GM12878 (cell line): ENCODE measurements at regions not wholly inside any gene's neighbourhood (a gene's known extent, or its start where the extent isn't known, plus 50 kb on each side); places are given as distances from the start of the nearest gene placed in this dataset.

Experiments used
- ATAC-seq: fragments of 200-7000 bp; cut with Tn5 transposase; 3 replicates; pipeline ENCODE4 v1.9.1; 2020; ENCODE audit warnings: mild to moderate bottlenecking, moderate library complexity
- BruUV-seq: library from RNA; stranded (reverse); fragments of 400-500 nt; replicated peaks from 2 replicates; lab custom pipeline; 2021; lab: Mats Ljungman, UMichigan
- CTCF ChIA-PET: fragments of 300-600 bp; sonication (Branson Sonifier 250); formaldehyde crosslinking; extraction: SDS; loops from one replicate; lab custom pipeline; 2021; ENCODE audit warnings: inconsistent platforms; lab: Yijun Ruan, JAX
- POLR2A ChIA-PET: fragments of 350-600 bp; formaldehyde crosslinking; extraction: SDS; loops from one replicate; lab custom pipeline; 2021; ENCODE audit warnings: inconsistent platforms; lab: Charles Lee
- RAD21 ChIA-PET: fragments of 300-600 bp; sonication (Branson Sonifier 250); formaldehyde crosslinking; loops from one replicate; lab custom pipeline; 2023; ENCODE audit warnings: antibody characterized with exemption; ENCODE audit not compliant: unreplicated experiment; lab: Charles Lee
- SMC1A ChIA-PET: fragments of 300-600 bp; sonication (Branson Sonifier 250); formaldehyde crosslinking; loops from one replicate; lab custom pipeline; 2023; ENCODE audit not compliant: unreplicated experiment, uncharacterized antibody; lab: Charles Lee
- DNase-seq: peaks from one replicate; pipeline ENCODE4 v3.0.0-alpha.2; 2011; ENCODE audit warnings: low read depth, low spot score
- FAIRE-seq: peaks from 3 replicates; lab custom pipeline; 2011; peaks lifted over from hg19 to GRCh38; lab: Jason Lieb, UNC
- H2AFZ ChIP-seq: 2 replicates; pipeline ENCODE4 v1.6.0; 2011; ENCODE audit warnings: low read depth, low read length, control low read depth; ENCODE audit not compliant: control insufficient read depth
- H3K27ac ChIP-seq: 2 replicates; pipeline ENCODE4 v1.5.1; 2011; ENCODE audit warnings: control low read depth; ENCODE audit not compliant: control insufficient read depth, insufficient read depth
- H3K27me3 ChIP-seq, 2 experiments: replicated peaks in 1 of 2; 2 replicates each; pipeline versions ENCODE4 v1.6.0 to v1.6.1; 2011; ENCODE audit warnings: low read length in 1 of 2; ENCODE audit not compliant: control insufficient read depth in 2 of 2, insufficient read depth in 2 of 2
- H3K36me3 ChIP-seq, 2 experiments: 2 replicates each; pipeline ENCODE4 v1.5.1; 2011; ENCODE audit warnings: low read length in 1 of 2; ENCODE audit not compliant: control insufficient read depth in 2 of 2, insufficient read depth in 2 of 2
- H3K4me1 ChIP-seq: 2 replicates; pipeline ENCODE4 v1.6.1; 2011; ENCODE audit warnings: mild to moderate bottlenecking, low read length, moderate library complexity, mixed read lengths; ENCODE audit not compliant: control insufficient read depth, insufficient read depth
- H3K4me2 ChIP-seq: 2 replicates; pipeline ENCODE4 v1.6.0; 2011; ENCODE audit warnings: control low read depth; ENCODE audit not compliant: control insufficient read depth, insufficient read depth
- H3K4me3 ChIP-seq: fragments of 200-600 bp; sonication (generic); 2 replicates; pipeline ENCODE4 v1.5.1; 2016
- H3K79me2 ChIP-seq: 2 replicates; pipeline ENCODE4 v1.6.0; 2011; ENCODE audit warnings: low read length; ENCODE audit not compliant: control insufficient read depth, insufficient read depth
- H3K9ac ChIP-seq: 2 replicates; pipeline ENCODE4 v1.8.0; 2011; ENCODE audit warnings: low read length, control low read depth, mixed read lengths; ENCODE audit not compliant: control insufficient read depth, insufficient read depth
- H3K9me3 ChIP-seq: replicated peaks from 3 replicates; pipeline ENCODE4 v1.5.1; 2011; ENCODE audit warnings: mild to moderate bottlenecking, low read length; ENCODE audit not compliant: control insufficient read depth, insufficient read depth
- H4K20me1 ChIP-seq: 2 replicates; pipeline ENCODE4 v1.6.0; 2011; ENCODE audit not compliant: control insufficient read depth, insufficient read depth
- CHD4 ChIP-seq: fragments of 200-600 bp; sonication (generic); IDR thresholded peaks from 2 replicates; pipeline ENCODE4 v1.6.1; 2016; ENCODE audit warnings: mild to moderate bottlenecking
- GABPA ChIP-seq: IDR thresholded peaks from 2 replicates; pipeline ENCODE4 v1.6.1; 2014; ENCODE audit warnings: antibody characterized with exemption, low read depth, mild to moderate bottlenecking, inconsistent platforms
- IKZF1 ChIP-seq: fragments of 450-650 bp; conservative IDR thresholded peaks from 2 replicates; pipeline ENCODE4 v1.6.1; 2017; ENCODE audit warnings: antibody characterized with exemption, mild to moderate bottlenecking
- NR2C2 ChIP-seq: IDR thresholded peaks from 2 replicates; pipeline ENCODE4 v1.6.1; 2011; ENCODE audit warnings: borderline replicate concordance, low read depth; ENCODE audit not compliant: control insufficient read depth, insufficient read length
- PAX5 ChIP-seq: IDR thresholded peaks from 2 replicates; pipeline ENCODE4 v1.6.1; 2011; ENCODE audit warnings: low read depth, low read length, borderline replicate concordance
- RBBP5 ChIP-seq: fragments of 200-600 bp; sonication (generic); conservative IDR thresholded peaks from 2 replicates; pipeline ENCODE4 v1.6.1; 2016
- RELA ChIP-seq: fragments of 450-650 bp; IDR thresholded peaks from 2 replicates; pipeline ENCODE4 v1.8.0; 2014; ENCODE audit warnings: borderline replicate concordance; ENCODE audit not compliant: partially characterized antibody
- SUPT20H ChIP-seq: IDR thresholded peaks from 2 replicates; pipeline ENCODE4 v1.6.1; 2011; ENCODE audit warnings: low read depth, mild to moderate bottlenecking, low read length, moderate library complexity, borderline replicate concordance; ENCODE audit not compliant: control insufficient read depth
- TCF7 ChIP-seq: IDR thresholded peaks from 2 replicates; pipeline ENCODE4 v1.6.1; 2014; ENCODE audit warnings: antibody characterized with exemption, borderline replicate concordance
- WRNIP1 ChIP-seq: IDR thresholded peaks from 2 replicates; pipeline ENCODE4 v1.6.1; 2011; ENCODE audit warnings: low read depth, low read length, improper control_type of control experiment, borderline replicate concordance
- YY1 ChIP-seq: IDR thresholded peaks from 2 replicates; pipeline ENCODE4 v1.6.1; 2011; ENCODE audit warnings: low read depth, mild to moderate bottlenecking, low read length
- ZNF207 ChIP-seq: fragments of 450-650 bp; IDR thresholded peaks from 2 replicates; pipeline ENCODE4 v1.6.1; 2014; ENCODE audit warnings: antibody characterized with exemption, mild to moderate bottlenecking, borderline replicate concordance
- WGBS: methylation state at CpG from one replicate; pipeline ENCODE4 v1.1.6; 2016; ENCODE audit warnings: low lambda C conversion rate; ENCODE audit not compliant: insufficient replicate concordance, insufficient coverage; ENCODE audit errors: missing lambda C conversion rate; 5-methylcytosine and 5-hydroxymethylcytosine counted together
- in situ Hi-C: fragments of 300-500 bp; cut with MboI; formaldehyde crosslinking; loops from 9 replicates; pipeline ENCODE4 v1.14.3; 2018; ENCODE audit warnings: mixed read lengths
- intact Hi-C: fragments of 100-400 bp; cut with micrococcal nuclease; formaldehyde crosslinking; loops from one replicate; pipeline ENCODE4 v1.14.2; 2022; ENCODE audit not compliant: unreplicated experiment
- TF ChIP-seq, protein P1 (sequence below): fragments of 450-650 bp; formaldehyde crosslinking; IDR thresholded peaks from 2 replicates; pipeline ENCODE4 v1.5.0; 2022; ENCODE audit warnings: mild to moderate bottlenecking, missing genetic modification characterization
- TF ChIP-seq, protein P2 (sequence below): fragments of 450-650 bp; IDR thresholded peaks from 2 replicates; pipeline ENCODE4 v1.6.1; 2016; ENCODE audit warnings: mild to moderate bottlenecking
- TF ChIP-seq, protein P3 (sequence below): fragments of 450-650 bp; IDR thresholded peaks from 2 replicates; pipeline ENCODE4 v1.6.1; 2017; ENCODE audit warnings: low read depth, mild to moderate bottlenecking, moderate library complexity
- TF ChIP-seq, protein P4 (sequence below): fragments of 450-650 bp; IDR thresholded peaks from 2 replicates; pipeline ENCODE4 v1.6.1; 2018; ENCODE audit warnings: borderline replicate concordance, mild to moderate bottlenecking; ENCODE audit not compliant: partially characterized antibody

DNA sequence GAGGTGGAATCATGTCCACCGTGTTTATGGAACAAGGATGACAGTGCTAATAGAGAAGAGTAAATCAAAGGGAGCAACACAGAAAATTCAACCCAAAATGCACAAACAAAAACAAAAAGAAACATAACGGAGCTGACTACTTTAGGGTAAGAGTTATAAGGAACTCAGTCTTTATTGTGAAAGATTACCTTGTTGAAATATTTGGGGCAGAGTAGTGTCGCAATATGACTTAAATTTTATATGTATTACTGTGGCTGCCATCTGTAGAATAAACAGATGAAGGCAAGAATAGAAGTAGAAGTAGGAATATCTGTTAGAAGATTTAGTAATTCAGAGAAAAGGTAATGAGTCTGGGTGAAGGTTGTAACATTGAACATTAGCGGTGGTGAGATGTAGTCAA, 913.9 kb downstream of the BRINP3 start (continued):
- TF ChIP-seq SUPT20H: no peak

DNA sequence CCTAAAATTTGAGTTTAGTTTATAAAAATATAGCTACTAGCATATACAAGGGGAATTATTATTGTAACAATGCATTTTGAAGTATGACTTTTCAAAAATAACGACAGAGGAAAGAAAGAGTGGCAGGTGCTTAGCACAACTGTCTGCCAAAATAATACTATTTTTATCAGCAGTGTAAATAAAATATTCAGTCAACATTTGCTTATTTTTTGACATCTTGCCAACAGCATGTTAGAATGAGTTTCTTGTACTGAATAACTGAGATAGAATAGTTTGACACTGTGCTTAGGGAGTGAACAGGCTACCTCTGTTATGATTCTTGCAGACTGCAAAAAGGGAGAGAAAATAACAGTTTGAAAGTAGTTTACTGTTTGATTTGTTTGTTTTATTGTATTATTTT, 909.8 kb downstream of the BRINP3 start:
- no peak overlapping the region for H3K4me2 ChIP-seq
- no peak for FAIRE-seq
- ChIA-PET POLR2A (no interaction called here), CTCF (no interaction called here), RAD21 (no interaction called here), SMC1A (no interaction called here)
- no TSS peak for BruUV-seq
- H3K79me2 ChIP-seq: no peaks in the 10 kb centered on the region
- intact Hi-C loops (no loop called here), in situ Hi-C loops (no loop called here)
- no peak for DNase-seq
- H3K9me3 ChIP-seq: no peaks in the 10 kb centered on the region
- H3K27me3 ChIP-seq: no peaks in the 10 kb centered on the region
- no peaks in the 10 kb centered on the region for H4K20me1 ChIP-seq
- no peaks in the 10 kb centered on the region for H3K4me1 ChIP-seq
- 0% methylated on average over 1 of the region's 1 CpG for WGBS
- H3K4me3 ChIP-seq: no peak overlapping the region
- no peaks in the 10 kb centered on the region for H3K36me3 ChIP-seq
- no peak overlapping the region for H2AFZ ChIP-seq
- H3K27ac ChIP-seq: no peak overlapping the region
- H3K9ac ChIP-seq: no peak overlapping the region
- ATAC-seq: no peak
- TF ChIP-seq IKZF1 (no peak), GABPA (no peak), CHD4 (no peak), ZNF207 (no peak), RBBP5 (no peak), YY1 (no peak), PAX5 (no peak), TCF7 (no peak), RELA (no peak), NR2C2 (no peak), WRNIP1 (no peak)
- TF ChIP-seq, protein P1, sequence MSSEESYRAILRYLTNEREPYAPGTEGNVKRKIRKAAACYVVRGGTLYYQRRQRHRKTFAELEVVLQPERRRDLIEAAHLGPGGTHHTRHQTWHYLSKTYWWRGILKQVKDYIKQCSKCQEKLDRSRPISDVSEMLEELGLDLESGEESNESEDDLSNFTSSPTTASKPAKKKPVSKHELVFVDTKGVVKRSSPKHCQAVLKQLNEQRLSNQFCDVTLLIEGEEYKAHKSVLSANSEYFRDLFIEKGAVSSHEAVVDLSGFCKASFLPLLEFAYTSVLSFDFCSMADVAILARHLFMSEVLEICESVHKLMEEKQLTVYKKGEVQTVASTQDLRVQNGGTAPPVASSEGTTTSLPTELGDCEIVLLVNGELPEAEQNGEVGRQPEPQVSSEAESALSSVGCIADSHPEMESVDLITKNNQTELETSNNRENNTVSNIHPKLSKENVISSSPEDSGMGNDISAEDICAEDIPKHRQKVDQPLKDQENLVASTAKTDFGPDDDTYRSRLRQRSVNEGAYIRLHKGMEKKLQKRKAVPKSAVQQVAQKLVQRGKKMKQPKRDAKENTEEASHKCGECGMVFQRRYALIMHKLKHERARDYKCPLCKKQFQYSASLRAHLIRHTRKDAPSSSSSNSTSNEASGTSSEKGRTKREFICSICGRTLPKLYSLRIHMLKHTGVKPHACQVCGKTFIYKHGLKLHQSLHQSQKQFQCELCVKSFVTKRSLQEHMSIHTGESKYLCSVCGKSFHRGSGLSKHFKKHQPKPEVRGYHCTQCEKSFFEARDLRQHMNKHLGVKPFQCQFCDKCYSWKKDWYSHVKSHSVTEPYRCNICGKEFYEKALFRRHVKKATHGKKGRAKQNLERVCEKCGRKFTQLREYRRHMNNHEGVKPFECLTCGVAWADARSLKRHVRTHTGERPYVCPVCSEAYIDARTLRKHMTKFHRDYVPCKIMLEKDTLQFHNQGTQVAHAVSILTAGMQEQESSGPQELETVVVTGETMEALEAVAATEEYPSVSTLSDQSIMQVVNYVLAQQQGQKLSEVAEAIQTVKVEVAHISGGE: no peak
- TF ChIP-seq, protein P2, sequence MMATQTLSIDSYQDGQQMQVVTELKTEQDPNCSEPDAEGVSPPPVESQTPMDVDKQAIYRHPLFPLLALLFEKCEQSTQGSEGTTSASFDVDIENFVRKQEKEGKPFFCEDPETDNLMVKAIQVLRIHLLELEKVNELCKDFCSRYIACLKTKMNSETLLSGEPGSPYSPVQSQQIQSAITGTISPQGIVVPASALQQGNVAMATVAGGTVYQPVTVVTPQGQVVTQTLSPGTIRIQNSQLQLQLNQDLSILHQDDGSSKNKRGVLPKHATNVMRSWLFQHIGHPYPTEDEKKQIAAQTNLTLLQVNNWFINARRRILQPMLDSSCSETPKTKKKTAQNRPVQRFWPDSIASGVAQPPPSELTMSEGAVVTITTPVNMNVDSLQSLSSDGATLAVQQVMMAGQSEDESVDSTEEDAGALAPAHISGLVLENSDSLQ: no peak
- TF ChIP-seq, protein P3, sequence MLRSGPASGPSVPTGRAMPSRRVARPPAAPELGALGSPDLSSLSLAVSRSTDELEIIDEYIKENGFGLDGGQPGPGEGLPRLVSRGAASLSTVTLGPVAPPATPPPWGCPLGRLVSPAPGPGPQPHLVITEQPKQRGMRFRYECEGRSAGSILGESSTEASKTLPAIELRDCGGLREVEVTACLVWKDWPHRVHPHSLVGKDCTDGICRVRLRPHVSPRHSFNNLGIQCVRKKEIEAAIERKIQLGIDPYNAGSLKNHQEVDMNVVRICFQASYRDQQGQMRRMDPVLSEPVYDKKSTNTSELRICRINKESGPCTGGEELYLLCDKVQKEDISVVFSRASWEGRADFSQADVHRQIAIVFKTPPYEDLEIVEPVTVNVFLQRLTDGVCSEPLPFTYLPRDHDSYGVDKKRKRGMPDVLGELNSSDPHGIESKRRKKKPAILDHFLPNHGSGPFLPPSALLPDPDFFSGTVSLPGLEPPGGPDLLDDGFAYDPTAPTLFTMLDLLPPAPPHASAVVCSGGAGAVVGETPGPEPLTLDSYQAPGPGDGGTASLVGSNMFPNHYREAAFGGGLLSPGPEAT: no peak
- TF ChIP-seq, protein P4, sequence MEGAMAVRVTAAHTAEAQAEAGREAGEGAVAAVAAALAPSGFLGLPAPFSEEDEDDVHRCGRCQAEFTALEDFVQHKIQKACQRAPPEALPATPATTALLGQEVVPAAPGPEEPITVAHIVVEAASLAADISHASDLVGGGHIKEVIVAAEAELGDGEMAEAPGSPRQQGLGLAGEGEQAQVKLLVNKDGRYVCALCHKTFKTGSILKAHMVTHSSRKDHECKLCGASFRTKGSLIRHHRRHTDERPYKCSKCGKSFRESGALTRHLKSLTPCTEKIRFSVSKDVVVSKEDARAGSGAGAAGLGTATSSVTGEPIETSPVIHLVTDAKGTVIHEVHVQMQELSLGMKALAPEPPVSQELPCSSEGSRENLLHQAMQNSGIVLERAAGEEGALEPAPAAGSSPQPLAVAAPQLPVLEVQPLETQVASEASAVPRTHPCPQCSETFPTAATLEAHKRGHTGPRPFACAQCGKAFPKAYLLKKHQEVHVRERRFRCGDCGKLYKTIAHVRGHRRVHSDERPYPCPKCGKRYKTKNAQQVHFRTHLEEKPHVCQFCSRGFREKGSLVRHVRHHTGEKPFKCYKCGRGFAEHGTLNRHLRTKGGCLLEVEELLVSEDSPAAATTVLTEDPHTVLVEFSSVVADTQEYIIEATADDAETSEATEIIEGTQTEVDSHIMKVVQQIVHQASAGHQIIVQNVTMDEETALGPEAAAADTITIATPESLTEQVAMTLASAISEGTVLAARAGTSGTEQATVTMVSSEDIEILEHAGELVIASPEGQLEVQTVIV: no peak
